Astrocyte of the cerebellum (primary cell): ENCODE measurements at regions not wholly inside any gene's neighbourhood (a gene's known extent, or its start where the extent isn't known, plus 50 kb on each side); places are given as distances from the start of the nearest gene placed in this dataset.

Experiments
- DNase-seq: peaks from one replicate; pipeline ENCODE4 v3.0.0-alpha.2; 2011; ENCODE audit warnings: low read depth
- H3K4me3 ChIP-seq: 2 replicates; pipeline ENCODE4 v1.5.1; 2011; ENCODE audit warnings: mild to moderate bottlenecking, low read depth, low read length, moderate library complexity
- in situ Hi-C: cut with HindIII; loops from 2 replicates; pipeline ENCODE4 v1.10.0; 2017; ENCODE audit warnings: low sequenced_read_pairs
- TF ChIP-seq, protein P1 (sequence below): IDR thresholded peaks from 2 replicates; pipeline ENCODE4 v1.5.1; 2012; ENCODE audit warnings: low read length, low read depth, moderate library complexity, mild to moderate bottlenecking; ENCODE audit errors: missing control alignments

DNA sequence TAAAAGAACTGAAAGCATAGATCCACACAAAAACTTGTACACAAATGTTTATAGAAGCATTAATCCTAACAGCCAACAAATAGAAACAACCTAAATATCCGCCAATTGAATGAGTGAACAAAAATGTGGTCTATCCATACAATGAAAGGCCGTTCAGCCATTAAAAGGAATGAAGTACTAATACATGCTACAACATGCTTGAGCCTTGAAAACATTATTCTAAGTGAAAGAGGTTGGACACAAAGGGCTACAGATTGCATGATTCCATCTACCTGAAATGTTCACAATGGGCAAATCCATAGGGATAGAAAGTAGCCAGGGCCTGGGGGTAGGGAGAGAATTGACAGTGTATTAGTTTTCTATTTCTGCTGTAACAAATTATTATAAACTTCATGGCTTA is 169.2 kb downstream of the SPCS3 start:
- H3K4me3 ChIP-seq = no peak overlapping the region
- no peak for DNase-seq
- in situ Hi-C loops = no loop called here
- TF ChIP-seq, protein P1, sequence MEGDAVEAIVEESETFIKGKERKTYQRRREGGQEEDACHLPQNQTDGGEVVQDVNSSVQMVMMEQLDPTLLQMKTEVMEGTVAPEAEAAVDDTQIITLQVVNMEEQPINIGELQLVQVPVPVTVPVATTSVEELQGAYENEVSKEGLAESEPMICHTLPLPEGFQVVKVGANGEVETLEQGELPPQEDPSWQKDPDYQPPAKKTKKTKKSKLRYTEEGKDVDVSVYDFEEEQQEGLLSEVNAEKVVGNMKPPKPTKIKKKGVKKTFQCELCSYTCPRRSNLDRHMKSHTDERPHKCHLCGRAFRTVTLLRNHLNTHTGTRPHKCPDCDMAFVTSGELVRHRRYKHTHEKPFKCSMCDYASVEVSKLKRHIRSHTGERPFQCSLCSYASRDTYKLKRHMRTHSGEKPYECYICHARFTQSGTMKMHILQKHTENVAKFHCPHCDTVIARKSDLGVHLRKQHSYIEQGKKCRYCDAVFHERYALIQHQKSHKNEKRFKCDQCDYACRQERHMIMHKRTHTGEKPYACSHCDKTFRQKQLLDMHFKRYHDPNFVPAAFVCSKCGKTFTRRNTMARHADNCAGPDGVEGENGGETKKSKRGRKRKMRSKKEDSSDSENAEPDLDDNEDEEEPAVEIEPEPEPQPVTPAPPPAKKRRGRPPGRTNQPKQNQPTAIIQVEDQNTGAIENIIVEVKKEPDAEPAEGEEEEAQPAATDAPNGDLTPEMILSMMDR = no peak

DNA sequence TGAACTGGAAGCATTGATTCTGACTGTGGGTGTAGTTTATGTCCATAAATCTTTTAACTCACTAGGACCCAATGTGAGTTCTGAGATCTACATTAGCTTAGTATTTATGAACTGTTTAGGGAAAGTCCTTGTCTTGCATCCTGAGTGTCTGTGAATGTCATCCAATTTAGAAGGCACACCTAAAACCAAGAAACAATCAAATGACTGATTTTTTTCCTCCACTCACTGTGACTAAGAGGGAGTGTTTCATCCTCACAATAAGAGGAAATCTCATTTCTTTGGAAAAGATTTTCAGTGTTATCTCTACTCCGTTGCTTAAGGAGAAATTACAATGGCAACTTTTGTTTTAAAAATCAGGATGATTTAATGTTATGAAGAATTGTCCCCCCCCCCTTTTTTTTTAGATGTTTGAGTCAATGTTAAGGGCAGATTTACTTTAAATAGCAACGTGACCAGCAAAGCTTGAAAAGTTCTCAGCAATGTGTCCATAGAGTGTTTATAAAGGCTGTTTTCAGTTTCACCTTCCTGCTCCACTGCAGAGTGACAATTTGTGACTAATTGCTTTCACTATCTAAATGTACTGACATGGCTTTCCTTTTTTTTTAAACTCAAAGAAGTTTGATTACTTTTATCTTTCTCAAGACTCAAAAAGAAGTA is 173.0 kb downstream of the SPCS3 start:
- TF ChIP-seq, protein P1 = no peak
- DNase-seq = no peak
- in situ Hi-C loops = no loop called here
- no peak overlapping the region for H3K4me3 ChIP-seq

DNA sequence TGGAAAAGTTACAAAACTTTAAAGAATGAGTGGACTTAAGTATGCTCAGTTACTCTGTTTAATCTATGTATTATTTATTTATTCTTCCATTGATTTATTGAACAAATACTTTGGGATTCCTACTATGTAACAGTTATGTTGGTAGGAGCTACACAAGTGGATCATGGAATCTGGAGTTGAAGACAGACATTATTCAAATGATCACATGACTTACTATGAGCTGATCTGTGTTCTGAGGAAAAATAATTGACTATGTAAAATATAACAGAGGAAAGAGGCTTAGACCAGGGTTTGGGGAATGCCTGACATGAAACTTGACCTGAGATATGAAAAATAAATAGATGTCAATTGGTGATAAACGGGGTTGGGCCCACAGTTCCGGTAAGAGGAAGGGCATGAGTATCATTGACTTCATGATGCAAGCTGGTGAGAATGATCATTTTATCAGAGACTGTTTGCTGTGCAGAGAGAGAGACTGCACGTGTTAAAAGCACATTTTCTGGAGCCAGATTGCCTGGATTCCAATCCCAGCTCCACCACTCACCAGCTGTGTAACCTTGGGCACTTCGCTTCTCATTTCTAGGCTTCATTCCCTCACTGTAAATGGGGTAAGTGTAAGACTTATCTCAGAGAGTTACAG is 179.0 kb downstream of the SPCS3 start:
- TF ChIP-seq, protein P1 = no peak
- H3K4me3 ChIP-seq = no peak overlapping the region
- no peak for DNase-seq
- in situ Hi-C loops = no loop called here

DNA sequence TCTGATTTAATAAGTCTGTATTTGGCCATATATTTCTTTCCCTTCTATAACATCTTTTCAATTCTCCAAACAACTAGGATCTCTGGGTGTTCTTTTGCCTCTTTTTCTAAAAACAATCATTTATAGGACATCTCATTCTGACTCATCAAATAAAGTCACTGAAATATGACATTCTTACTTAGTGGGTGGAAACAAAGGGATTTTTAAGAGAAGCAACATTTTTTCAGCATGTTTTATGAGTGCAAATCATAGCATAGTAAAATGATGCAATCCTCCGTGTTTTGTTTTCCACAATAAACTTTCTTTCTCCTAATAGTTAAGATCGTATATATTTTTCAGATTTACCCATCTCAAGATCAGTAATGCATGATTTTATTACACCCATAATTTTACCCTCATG is 179.8 kb downstream of the SPCS3 start:
- in situ Hi-C loops = no loop called here
- TF ChIP-seq, protein P1 = no peak
- DNase-seq = no peak
- no peak overlapping the region for H3K4me3 ChIP-seq

DNA sequence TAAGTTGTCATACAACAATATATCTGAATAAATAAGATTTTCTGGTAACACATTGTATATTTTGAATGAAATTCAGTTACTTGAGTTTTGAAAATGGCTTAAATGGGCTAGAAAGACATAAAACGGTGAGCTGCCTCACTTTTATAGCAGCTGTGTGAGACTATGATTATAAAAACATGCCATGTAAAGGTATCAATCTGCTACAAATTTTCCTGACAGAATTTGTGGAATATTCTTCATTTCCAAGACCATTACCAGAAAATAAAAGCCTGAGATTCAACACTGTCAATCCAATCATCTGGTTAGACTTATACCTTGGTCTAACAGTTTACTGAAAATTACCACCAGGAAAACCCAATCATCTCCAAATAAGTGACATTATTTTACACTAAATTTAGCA is 181.1 kb downstream of the SPCS3 start:
- in situ Hi-C loops = no loop called here
- H3K4me3 ChIP-seq = no peak overlapping the region
- no peak for DNase-seq
- TF ChIP-seq, protein P1 = no peak

DNA sequence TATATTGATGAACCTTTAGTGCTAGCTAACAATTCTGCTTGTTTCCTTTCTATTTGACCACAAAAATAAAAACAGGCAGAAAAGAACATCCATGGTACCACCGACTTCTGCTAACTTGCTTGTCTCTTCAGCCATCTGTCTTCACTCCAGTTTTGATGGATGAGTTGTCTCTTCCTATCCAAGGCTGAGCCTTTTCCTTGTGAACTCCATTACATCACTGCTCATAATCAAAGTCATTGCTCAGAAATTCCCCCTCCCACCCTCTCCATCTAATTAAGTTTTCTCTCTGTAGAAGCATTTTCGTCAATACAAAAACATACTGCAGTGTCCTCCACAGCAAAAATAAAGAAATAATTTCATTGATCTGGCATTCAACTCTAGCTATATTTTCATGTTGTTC is 184.4 kb downstream of the SPCS3 start:
- TF ChIP-seq, protein P1 = no peak
- DNase-seq = no peak
- H3K4me3 ChIP-seq = no peak overlapping the region
- in situ Hi-C loops = no loop called here
